ENCODE measurements at regions not wholly inside any gene's neighbourhood (a gene's known extent, or its start where the extent isn't known, plus 50 kb on each side); places are given as distances from the start of the nearest gene placed in this dataset.

DNA sequence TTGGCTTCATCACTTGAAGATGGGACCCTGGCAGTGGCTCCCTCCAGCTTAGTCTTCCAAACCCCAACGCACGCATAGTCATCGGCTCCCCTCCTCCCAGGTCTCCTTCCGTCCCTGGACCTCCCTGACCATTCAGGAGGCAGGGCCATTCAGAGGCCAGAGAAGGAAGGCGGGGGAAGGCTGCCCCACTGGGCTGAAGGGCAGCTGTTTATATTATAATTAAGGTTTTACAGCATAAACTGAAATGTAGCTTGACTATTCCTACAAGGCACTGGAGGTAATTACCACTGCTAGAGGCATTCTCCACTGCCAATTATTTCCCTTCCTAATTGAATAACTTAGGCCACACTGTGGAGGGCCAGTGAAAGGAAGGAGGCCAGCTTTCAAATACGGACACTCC is 170.6 kb upstream of the PROX1 start:
- H4K20me1 ChIP-seq (ENCODE audit: insufficient read depth, low read length): no peaks in the 10 kb centered on the region
- no peak overlapping the region for H2AFZ ChIP-seq (ENCODE audit: low read length)
- no peaks in the 10 kb centered on the region for H3K4me1 ChIP-seq (ENCODE audit: insufficient read depth, low read length)
- no peak overlapping the region for H3K27ac ChIP-seq (ENCODE audit: low read depth, low read length)
- no peak for TF ChIP-seq CTCF (IDR thresholded peaks at IDR 0.05; ENCODE audit: extremely low read depth, low read depth, low read length)
- peaks cover 3% of the 10 kb centered on the region for H3K9me3 ChIP-seq (ENCODE audit: low read depth, low read length)
- DNase-seq (ENCODE audit: insufficient read length, low spot score, missing footprints): no peak
- no peak overlapping the region for H3K4me2 ChIP-seq (ENCODE audit: insufficient read depth, low read length)
- no peaks in the 10 kb centered on the region for H3K79me2 ChIP-seq (ENCODE audit: insufficient read depth, low read length)
- no peak overlapping the region for H3K4me3 ChIP-seq (ENCODE audit: insufficient read depth, low read length)
- no peaks in the 10 kb centered on the region for H3K36me3 ChIP-seq (ENCODE audit: insufficient read depth, low read length)
- no peaks in the 10 kb centered on the region for H3K27me3 ChIP-seq (ENCODE audit: insufficient read depth, low read length)

- no peak for TF ChIP-seq CTCF (IDR thresholded peaks at IDR 0.05; ENCODE audit: extremely low read depth, low read depth, low read length)
- H3K27ac ChIP-seq (ENCODE audit: low read depth, low read length): no peak overlapping the region
- no peak overlapping the region for H2AFZ ChIP-seq (ENCODE audit: low read length)
- no peaks in the 10 kb centered on the region for H3K4me1 ChIP-seq (ENCODE audit: insufficient read depth, low read length)
- H4K20me1 ChIP-seq (ENCODE audit: insufficient read depth, low read length): no peaks in the 10 kb centered on the region
- DNase-seq (ENCODE audit: insufficient read length, low spot score, missing footprints): no peak
- H3K36me3 ChIP-seq (ENCODE audit: insufficient read depth, low read length): no peaks in the 10 kb centered on the region
- H3K27me3 ChIP-seq (ENCODE audit: insufficient read depth, low read length): no peaks in the 10 kb centered on the region
- H3K4me3 ChIP-seq (ENCODE audit: insufficient read depth, low read length): no peak overlapping the region
- no peaks in the 10 kb centered on the region for H3K9me3 ChIP-seq (ENCODE audit: low read depth, low read length)
- no peaks in the 10 kb centered on the region for H3K79me2 ChIP-seq (ENCODE audit: insufficient read depth, low read length)
- no peak overlapping the region for H3K4me2 ChIP-seq (ENCODE audit: insufficient read depth, low read length)
Measured at GRCh38 chr1:213820362-213821149, 167.2 kb upstream of the PROX1 start.

- no peak for TF ChIP-seq CTCF (IDR thresholded peaks at IDR 0.05; ENCODE audit: extremely low read depth, low read depth, low read length)
- DNase-seq (ENCODE audit: insufficient read length, low spot score, missing footprints): peak; percentile 44
- Histone ChIP-seq H2AFZ (ENCODE audit: low read length) (no peak overlapping the region), H3K4me3 (ENCODE audit: insufficient read depth, low read length) (no peak overlapping the region), H3K27me3 (ENCODE audit: insufficient read depth, low read length) (no peaks in the 10 kb centered on the region), H3K36me3 (ENCODE audit: insufficient read depth, low read length) (no peaks in the 10 kb centered on the region), H3K9me3 (ENCODE audit: low read depth, low read length) (no peaks in the 10 kb centered on the region), H3K79me2 (ENCODE audit: insufficient read depth, low read length) (no peaks in the 10 kb centered on the region), H3K4me2 (ENCODE audit: insufficient read depth, low read length) (no peak overlapping the region), H3K4me1 (ENCODE audit: insufficient read depth, low read length) (no peaks in the 10 kb centered on the region), H4K20me1 (ENCODE audit: insufficient read depth, low read length) (no peaks in the 10 kb centered on the region), H3K27ac (ENCODE audit: low read depth, low read length) (no peak overlapping the region)
Measured at GRCh38 chr1:213821175-213821942, 166.4 kb upstream of the PROX1 start.

- Histone ChIP-seq H3K27me3 (ENCODE audit: insufficient read depth, low read length) (no peaks in the 10 kb centered on the region), H3K36me3 (ENCODE audit: insufficient read depth, low read length) (no peaks in the 10 kb centered on the region), H3K4me3 (ENCODE audit: insufficient read depth, low read length) (no peak overlapping the region), H4K20me1 (ENCODE audit: insufficient read depth, low read length) (no peaks in the 10 kb centered on the region), H3K79me2 (ENCODE audit: insufficient read depth, low read length) (no peaks in the 10 kb centered on the region), H3K9me3 (ENCODE audit: low read depth, low read length) (no peaks in the 10 kb centered on the region), H3K4me2 (ENCODE audit: insufficient read depth, low read length) (no peak overlapping the region), H2AFZ (ENCODE audit: low read length) (no peak overlapping the region), H3K27ac (ENCODE audit: low read depth, low read length) (no peak overlapping the region), H3K4me1 (ENCODE audit: insufficient read depth, low read length) (no peaks in the 10 kb centered on the region)
- TF ChIP-seq CTCF (IDR thresholded peaks at IDR 0.05; ENCODE audit: extremely low read depth, low read depth, low read length): no peak
- DNase-seq (ENCODE audit: insufficient read length, low spot score, missing footprints): no peak
Measured at GRCh38 chr1:213821943-213822334, 165.8 kb upstream of the PROX1 start.
